HCT116 (cell line): ENCODE measurements at regions not wholly inside any gene's neighbourhood (a gene's known extent, or its start where the extent isn't known, plus 50 kb on each side); places are given as distances from the start of the nearest gene placed in this dataset.

Experiments
- ATAC-seq: fragments of 200-7000 bp; cut with Tn5 transposase; 2 replicates; pipeline ENCODE4 v1.9.1; 2020; ENCODE audit warnings: mild to moderate bottlenecking, moderate library complexity
- BruUV-seq: library from RNA; stranded (reverse); fragments of 400-500 nt; replicated peaks from 2 replicates; lab custom pipeline; 2021; lab: Mats Ljungman, UMichigan
- CTCF ChIA-PET: fragments of 300-600 bp; sonication (Branson Sonifier 250); formaldehyde crosslinking; loops from one replicate; lab custom pipeline; 2021; ENCODE audit warnings: antibody characterized with exemption; lab: Charles Lee
- POLR2A ChIA-PET: fragments of 300-600, 350-600 bp; sonication (Branson Sonifier 250); formaldehyde crosslinking; loops from one replicate; lab custom pipeline; 2021; ENCODE audit warnings: antibody characterized with exemption; lab: Charles Lee
- RAD21 ChIA-PET, 2 experiments: fragments of 300-600 bp; sonication (Branson Sonifier 250); formaldehyde crosslinking; loops; one replicate each; lab custom pipeline; 2023; ENCODE audit warnings: low total read pairs in 2 of 2; ENCODE audit not compliant: uncharacterized antibody in 2 of 2, unreplicated experiment in 2 of 2, low non-redundant PET in 1 of 2; lab: Charles Lee
- DNase-seq: peaks from one replicate; pipeline ENCODE4 v3.0.0-alpha.2; 2010; ENCODE audit warnings: low read depth, low spot score
- H2AFZ ChIP-seq: fragments of 200-600 bp; shearing (Covaris generic), sonication (generic); 2 replicates; pipeline ENCODE4 v1.6.1; 2017; ENCODE audit warnings: low read depth, mixed run types, mixed read lengths, antibody characterized with exemption, low read length; ENCODE audit not compliant: poor library complexity, severe bottlenecking
- H3K27ac ChIP-seq: 2 replicates; pipeline ENCODE4 v1.5.1; 2012; ENCODE audit warnings: low read depth, low read length
- H3K27me3 ChIP-seq: fragments of 200-600 bp; sonication (generic); 2 replicates; pipeline ENCODE4 v1.6.1; 2016; ENCODE audit warnings: mixed run types, low read length, mixed read lengths; ENCODE audit not compliant: insufficient read depth
- H3K36me3 ChIP-seq, 2 experiments: fragments of 200-500 bp in 1 of 2; fragments of 200-600 bp in 1 of 2; sonication (Bioruptor generic) in 1 of 2; sonication (generic) in 1 of 2; 2 replicates each; pipeline versions ENCODE4 v1.5.1 to v1.6.1; 2014 to 2016; ENCODE audit warnings: low read length in 2 of 2, inconsistent platforms in 1 of 2, mixed read lengths in 1 of 2, mixed run types in 1 of 2; ENCODE audit not compliant: insufficient read depth in 2 of 2, control insufficient read depth in 1 of 2
- H3K4me1 ChIP-seq, 2 experiments: fragments of 200-600 bp in 1 of 2; sonication (generic) in 1 of 2; 2 replicates each; pipeline versions ENCODE4 v1.5.1 to v1.6.1; 2012 to 2017; ENCODE audit warnings: low read length in 2 of 2, inconsistent platforms in 1 of 2, mild to moderate bottlenecking in 1 of 2, mixed read lengths in 1 of 2, mixed run types in 1 of 2, moderate library complexity in 1 of 2; ENCODE audit not compliant: insufficient read depth in 2 of 2, control insufficient read depth in 1 of 2
- H3K4me2 ChIP-seq: fragments of 200-600 bp; sonication (generic); 2 replicates; pipeline ENCODE4 v1.6.1; 2017; ENCODE audit warnings: mixed run types, low read length, mixed read lengths
- H3K4me3 ChIP-seq, 2 experiments: fragments of 200-600 bp in 1 of 2; sonication (generic) in 1 of 2; replicated peaks in 1 of 2; 2 replicates each; pipeline ENCODE4 v1.5.1; 2011 to 2016; ENCODE audit warnings: low read length in 2 of 2, control low read depth in 1 of 2, low read depth in 1 of 2, mild to moderate bottlenecking in 1 of 2, mixed read lengths in 1 of 2, mixed run types in 1 of 2
- H3K79me2 ChIP-seq: fragments of 200-600 bp; sonication (generic); 2 replicates; pipeline ENCODE4 v1.6.1; 2017; ENCODE audit warnings: mild to moderate bottlenecking, mixed run types, low read length, moderate library complexity, mixed read lengths; ENCODE audit not compliant: insufficient read depth
- H3K9ac ChIP-seq: fragments of 200-600 bp; sonication (generic); 2 replicates; pipeline ENCODE4 v1.6.1; 2016; ENCODE audit warnings: low read length, mixed read lengths
- H3K9me2 ChIP-seq: fragments of 200-600 bp; sonication (generic), shearing (Covaris generic); 2 replicates; pipeline ENCODE4 v1.6.1; 2017; ENCODE audit warnings: mixed run types, mild to moderate bottlenecking, moderate library complexity; ENCODE audit not compliant: insufficient read depth
- H3K9me3 ChIP-seq, 2 experiments: fragments of 200-500 bp in 1 of 2; fragments of 200-600 bp in 1 of 2; sonication (Bioruptor generic) in 1 of 2; sonication (generic) in 1 of 2; 2 replicates each; pipeline ENCODE4 v1.6.1; 2014 to 2017; ENCODE audit warnings: low read length in 2 of 2, mixed read lengths in 2 of 2, inconsistent platforms in 1 of 2, low read depth in 1 of 2, mild to moderate bottlenecking in 1 of 2, mixed run types in 1 of 2, moderate library complexity in 1 of 2; ENCODE audit not compliant: control insufficient read depth in 1 of 2, insufficient read depth in 1 of 2
- H4K20me1 ChIP-seq: fragments of 200-600 bp; sonication (generic), shearing (Covaris generic); 2 replicates; pipeline ENCODE4 v1.6.1; 2017; ENCODE audit warnings: mixed run types, mild to moderate bottlenecking, moderate library complexity; ENCODE audit not compliant: insufficient read depth
- ATF3 ChIP-seq: IDR thresholded peaks from 2 replicates; pipeline ENCODE4 v1.6.1; 2012
- CBX3 ChIP-seq: IDR thresholded peaks from 2 replicates; pipeline ENCODE4 v1.6.1; 2012; ENCODE audit warnings: low read depth
- CTCF ChIP-seq, 3 experiments: fragments of 200-600 bp in 1 of 3; sonication (generic) in 1 of 3; IDR thresholded peaks in 2 of 3; conservative IDR thresholded peaks in 1 of 3; 2 replicates each; pipeline ENCODE4 v1.5.1; 2012 to 2017; ENCODE audit warnings: low read depth in 2 of 3, low read length in 2 of 3, antibody characterized with exemption in 1 of 3, borderline replicate concordance in 1 of 3, control low read depth in 1 of 3, mild to moderate bottlenecking in 1 of 3, mixed read lengths in 1 of 3, mixed run types in 1 of 3, moderate library complexity in 1 of 3; ENCODE audit not compliant: insufficient read depth in 1 of 3
- EGR1 ChIP-seq: IDR thresholded peaks from 2 replicates; pipeline ENCODE4 v1.6.1; 2012; ENCODE audit warnings: low read depth
- ELF1 ChIP-seq: IDR thresholded peaks from 2 replicates; pipeline ENCODE4 v1.6.1; 2012; ENCODE audit warnings: low read depth, borderline replicate concordance
- EZH2 ChIP-seq: fragments of 200-600 bp; sonication (generic); IDR thresholded peaks from 2 replicates; pipeline ENCODE4 v1.6.1; 2017; ENCODE audit warnings: antibody characterized with exemption, mixed run types
- EZH2phosphoT487 ChIP-seq: fragments of 200-600 bp; IDR thresholded peaks from 2 replicates; pipeline ENCODE4 v1.6.1; 2018; ENCODE audit warnings: antibody characterized with exemption, borderline replicate concordance
- POLR2A ChIP-seq: IDR thresholded peaks from 2 replicates; pipeline ENCODE4 v1.7.0; 2011; ENCODE audit warnings: borderline replicate concordance; ENCODE audit not compliant: insufficient read depth, insufficient read length; ENCODE audit errors: extremely low read depth
- RAD21 ChIP-seq: IDR thresholded peaks from 2 replicates; pipeline ENCODE4 v1.6.1; 2012; ENCODE audit warnings: low read depth, mild to moderate bottlenecking
- REST ChIP-seq: IDR thresholded peaks from 2 replicates; pipeline ENCODE4 v1.6.1; 2012; ENCODE audit warnings: low read depth
- SRF ChIP-seq: IDR thresholded peaks from 2 replicates; pipeline ENCODE4 v1.6.1; 2012; ENCODE audit warnings: low read depth
- TCF7L2 ChIP-seq: IDR thresholded peaks from 2 replicates; pipeline ENCODE4 v1.7.0; 2011; ENCODE audit warnings: borderline replicate concordance, inconsistent platforms; ENCODE audit not compliant: insufficient read depth, insufficient read length; ENCODE audit errors: extremely low read depth
- YY1 ChIP-seq: IDR thresholded peaks from 2 replicates; pipeline ENCODE4 v1.6.1; 2011; ENCODE audit warnings: low read length, low read depth, moderate library complexity, mild to moderate bottlenecking; ENCODE audit not compliant: insufficient replicate concordance; ENCODE audit errors: extremely low read depth
- intact Hi-C: fragments of 100-400 bp; cut with micrococcal nuclease; formaldehyde crosslinking; loops from 2 replicates; pipeline ENCODE4 v1.10.0; 2022
- TF ChIP-seq, protein P1 (sequence below): IDR thresholded peaks from 2 replicates; pipeline ENCODE4 v1.6.1; 2012

DNA sequence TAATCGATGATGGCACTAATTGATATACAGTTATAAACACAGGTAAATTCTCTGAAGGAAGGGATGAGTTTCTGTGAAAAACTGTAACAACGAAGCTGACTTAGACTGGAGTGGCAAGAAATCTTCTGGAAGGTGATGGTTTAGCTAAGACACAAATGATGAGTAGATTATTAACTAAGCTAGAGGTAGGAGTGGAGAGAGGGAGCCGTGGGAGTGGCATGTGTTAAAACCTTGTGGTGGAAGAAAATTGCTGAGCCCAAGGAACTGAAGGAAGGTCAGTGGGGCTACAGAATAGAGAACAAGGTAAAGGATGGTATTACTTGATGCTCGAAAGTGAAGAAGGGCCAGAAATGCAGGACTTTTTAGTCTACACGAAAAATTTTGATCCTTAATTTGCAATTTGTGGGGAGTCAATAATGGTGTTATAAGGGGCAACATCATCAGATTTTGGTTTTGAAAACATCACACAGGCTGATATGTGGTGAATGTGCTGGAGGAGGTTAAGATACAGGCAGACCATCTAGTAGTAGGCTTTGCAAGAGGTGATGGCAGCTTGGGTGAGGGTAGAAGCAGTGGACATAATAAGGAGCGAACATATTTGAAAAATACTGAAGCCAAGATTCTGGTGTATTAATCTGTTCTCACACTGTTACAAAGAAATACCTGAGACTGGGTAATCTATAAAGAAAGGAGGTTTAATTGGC lies 93.8 kb downstream of the S1PR1 start (continued):
- TF ChIP-seq EGR1 = no peak
- no peak for TF ChIP-seq TCF7L2
- TF ChIP-seq ELF1 = no peak
- TF ChIP-seq SRF = no peak

GRCh38 chr1:101331794-101332193 lies 95.0 kb downstream of the S1PR1 start:
- H3K27me3 ChIP-seq = 0 out of 2 replicates have a peak, but pooled peaks cover 2% of the 10 kb centered on the region

More at GRCh38 chr1:101331794-101332193, 95.0 kb downstream of the S1PR1 start:
- CTCF ChIA-PET = no interaction called here
- Histone ChIP-seq H3K9me3 (no peaks in the 10 kb centered on the region), H3K9ac (no peak overlapping the region), H3K4me1 (no peaks in the 10 kb centered on the region), H3K79me2 (no peaks in the 10 kb centered on the region), H3K4me3 (no peak overlapping the region), H3K36me3 (no peaks in the 10 kb centered on the region), H3K27ac (no peak overlapping the region), H2AFZ (no peak overlapping the region), H4K20me1 (no peaks in the 10 kb centered on the region), H3K9me2 (no peaks in the 10 kb centered on the region), H3K4me2 (no peak overlapping the region)
- ATAC-seq (no peak), DNase-seq (no peak)
- TF ChIP-seq ATF3 (no peak), ELF1 (no peak), EZH2 (no peak), CBX3 (no peak), REST (no peak), POLR2A (no peak), YY1 (no peak), CTCF (IDR thresholded peaks at IDR 0.05 in 2 of 3, conservative IDR thresholded peaks at IDR 0.05 in 1 of 3; ENCODE audit: borderline replicate concordance in 1 of 3, insufficient read depth in 1 of 3, low read depth in 2 of 3, low read length in 2 of 3) (no peak), RAD21 (no peak), EZH2phosphoT487 (no peak)
- TF ChIP-seq, protein P1, sequence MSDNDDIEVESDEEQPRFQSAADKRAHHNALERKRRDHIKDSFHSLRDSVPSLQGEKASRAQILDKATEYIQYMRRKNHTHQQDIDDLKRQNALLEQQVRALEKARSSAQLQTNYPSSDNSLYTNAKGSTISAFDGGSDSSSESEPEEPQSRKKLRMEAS = no peak
- no TSS peak for BruUV-seq
- RAD21 ChIA-PET = no interaction called here
- POLR2A ChIA-PET = no interaction called here
- intact Hi-C loops = no loop called here
